Muscle layer of duodenum (tissue), 2 donors: ENCODE measurements at regions not wholly inside any gene's neighbourhood (a gene's known extent, or its start where the extent isn't known, plus 50 kb on each side); places are given as distances from the start of the nearest gene placed in this dataset.

Experiments used
- H3K27ac ChIP-seq: one replicate; pipeline ENCODE4 v1.7.0; 2013; ENCODE audit warnings: mild to moderate bottlenecking, low read length
- H3K27me3 ChIP-seq: one replicate; pipeline ENCODE4 v1.7.0; 2013; ENCODE audit warnings: low read depth, mild to moderate bottlenecking, control low read depth, low read length
- H3K36me3 ChIP-seq, 2 donors: one replicate each; pipeline ENCODE4 v1.7.0; 2013; ENCODE audit warnings: low read length in 2 of 2, control low read depth in 1 of 2, mild to moderate bottlenecking in 1 of 2; ENCODE audit not compliant: insufficient read depth in 2 of 2, control insufficient read depth in 1 of 2
- H3K4me1 ChIP-seq, 2 donors: one replicate each; pipeline ENCODE4 v1.7.0; 2013; ENCODE audit warnings: low read length in 2 of 2, mild to moderate bottlenecking in 2 of 2, control low read depth in 1 of 2, moderate library complexity in 1 of 2; ENCODE audit not compliant: insufficient read depth in 2 of 2, control insufficient read depth in 1 of 2
- H3K4me3 ChIP-seq, 2 donors: one replicate each; pipeline ENCODE4 v1.7.0; 2013; ENCODE audit warnings: low read length in 2 of 2, low read depth in 1 of 2, mild to moderate bottlenecking in 1 of 2
- H3K9me3 ChIP-seq, 2 donors: one replicate each; pipeline ENCODE4 v1.7.0; 2013; ENCODE audit warnings: low read length in 2 of 2, control low read depth in 1 of 2, mild to moderate bottlenecking in 1 of 2; ENCODE audit not compliant: control insufficient read depth in 1 of 2
- donor health status: healthy.

DNA sequence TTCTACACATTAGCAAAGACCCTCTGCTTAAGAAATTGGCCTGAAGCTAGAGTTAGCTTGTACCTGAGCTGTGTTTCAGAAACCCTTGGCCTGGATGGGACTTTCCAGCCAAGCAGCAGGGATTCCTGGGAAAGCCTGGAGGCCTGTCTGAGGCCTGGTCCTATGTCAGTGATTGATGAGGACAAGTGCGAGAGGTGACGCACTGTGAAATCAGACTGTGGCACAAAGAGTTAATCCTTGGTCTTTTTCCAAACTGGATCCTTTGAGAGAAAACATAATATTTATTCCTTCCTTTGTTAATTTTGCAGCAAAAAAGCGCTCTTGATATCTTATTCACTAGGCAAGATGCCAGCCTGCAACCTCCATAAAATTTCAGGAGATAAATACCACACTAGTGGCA is 225.0 kb upstream of the ATP11B start:
- no peak overlapping the region for H3K4me3 ChIP-seq
- no peaks in the 10 kb centered on the region for H3K27me3 ChIP-seq
- peaks cover 0 to 7% of the 10 kb centered on the region in 2 donors for H3K4me1 ChIP-seq
- H3K9me3 ChIP-seq = no peaks in the 10 kb centered on the region
- H3K27ac ChIP-seq = no peak overlapping the region
- H3K36me3 ChIP-seq = no peaks in the 10 kb centered on the region

DNA sequence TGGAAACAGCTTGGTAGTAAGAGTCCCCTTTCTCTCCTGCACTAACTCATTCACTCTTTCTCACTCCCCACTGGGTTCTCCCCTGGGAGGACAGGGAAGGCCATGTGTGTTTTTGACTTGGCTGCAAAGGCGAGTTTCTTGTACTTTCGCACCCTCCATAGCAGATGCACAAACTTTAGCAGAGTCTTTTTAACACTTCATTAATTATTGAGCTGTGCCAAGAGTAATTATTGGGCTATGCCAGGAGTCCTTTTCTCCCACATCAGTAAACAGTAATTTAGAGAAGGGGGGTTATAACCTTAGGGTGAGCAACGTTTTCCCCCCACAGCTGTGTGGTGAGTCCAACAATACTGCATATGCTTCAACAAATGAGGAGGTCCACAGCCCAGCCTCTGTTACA is 224.4 kb upstream of the ATP11B start:
- no peaks in the 10 kb centered on the region for H3K9me3 ChIP-seq
- H3K4me1 ChIP-seq = peaks cover 0 to 7% of the 10 kb centered on the region in 2 donors
- no peaks in the 10 kb centered on the region for H3K27me3 ChIP-seq
- H3K36me3 ChIP-seq = no peaks in the 10 kb centered on the region
- H3K4me3 ChIP-seq = no peak overlapping the region
- no peak overlapping the region for H3K27ac ChIP-seq

DNA sequence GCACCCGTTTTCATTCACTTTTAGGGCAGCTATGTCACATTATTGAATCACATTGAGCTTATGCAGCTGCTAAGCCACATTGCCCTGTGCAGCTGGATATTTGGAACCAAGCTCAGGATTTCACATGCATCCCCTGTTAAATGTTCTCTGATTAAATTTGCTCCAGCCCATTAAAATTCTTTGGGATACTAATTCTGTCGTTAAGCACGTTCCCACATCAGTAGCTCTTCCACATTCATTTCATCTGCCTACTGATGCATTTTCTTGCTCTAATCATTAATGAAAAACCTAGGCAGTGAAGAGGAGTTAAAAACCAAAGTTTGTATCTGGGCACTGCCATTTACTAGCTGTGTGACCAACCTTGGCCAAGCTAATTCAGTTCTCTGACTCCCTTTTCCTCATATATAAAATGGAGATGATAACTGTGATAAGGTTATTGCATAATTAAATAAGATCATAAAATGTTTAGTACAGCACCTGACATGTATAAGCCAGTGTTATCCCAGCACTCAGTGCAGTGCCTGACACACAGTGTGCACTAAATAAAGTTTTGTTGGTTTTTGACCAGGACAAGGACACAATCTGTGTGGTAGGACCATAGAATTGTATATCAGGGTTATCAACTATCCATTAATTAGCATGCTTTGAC is 222.2 kb upstream of the ATP11B start:
- no peak overlapping the region for H3K27ac ChIP-seq
- H3K27me3 ChIP-seq = no peaks in the 10 kb centered on the region
- H3K36me3 ChIP-seq = no peaks in the 10 kb centered on the region
- H3K9me3 ChIP-seq = no peaks in the 10 kb centered on the region
- H3K4me1 ChIP-seq = peaks cover 0 to 7% of the 10 kb centered on the region in 2 donors
- no peak overlapping the region for H3K4me3 ChIP-seq

DNA sequence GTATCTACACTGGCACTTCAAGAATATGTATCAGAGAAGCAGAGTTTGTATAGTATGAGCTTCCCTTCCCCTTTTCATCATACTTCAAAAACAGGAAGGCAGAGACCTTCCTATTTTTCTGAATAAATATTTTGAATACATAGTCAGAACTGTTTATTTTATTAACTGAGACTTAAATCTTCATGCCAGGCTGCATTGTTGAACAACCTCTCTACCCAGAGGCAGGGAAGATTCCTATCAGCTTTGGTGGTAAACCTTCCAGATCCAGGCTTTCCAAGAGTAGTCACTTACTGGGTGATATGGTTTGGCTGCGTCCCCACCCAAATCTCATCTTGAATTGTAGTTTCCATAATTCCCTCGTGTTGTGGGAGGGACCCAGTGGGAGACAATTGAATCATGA is 217.4 kb upstream of the ATP11B start:
- no peak overlapping the region for H3K27ac ChIP-seq
- H3K36me3 ChIP-seq = no peaks in the 10 kb centered on the region
- H3K4me3 ChIP-seq = no peak overlapping the region
- no peaks in the 10 kb centered on the region for H3K4me1 ChIP-seq
- H3K27me3 ChIP-seq = no peaks in the 10 kb centered on the region
- H3K9me3 ChIP-seq = no peaks in the 10 kb centered on the region

DNA sequence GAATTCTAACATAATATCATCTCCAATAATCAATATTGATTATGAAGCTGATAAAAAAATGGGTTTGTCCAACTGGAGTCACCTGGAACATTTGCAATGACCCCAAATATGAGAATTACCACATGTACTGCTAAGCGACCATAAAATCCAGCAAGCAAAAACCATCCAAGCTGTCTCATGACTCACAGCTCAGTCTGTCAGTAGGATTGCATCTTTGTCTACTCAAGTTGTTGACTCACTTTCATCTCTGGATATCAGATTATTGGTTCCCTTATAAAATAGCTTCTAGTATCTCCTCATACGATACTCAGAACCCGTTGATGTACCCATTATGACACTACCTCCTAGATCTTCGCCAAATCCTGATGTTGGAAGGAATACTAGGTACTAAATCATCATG is 209.8 kb upstream of the ATP11B start:
- Histone ChIP-seq H3K27ac (no peak overlapping the region), H3K4me1 (no peaks in the 10 kb centered on the region), H3K9me3 (no peaks in the 10 kb centered on the region)

DNA sequence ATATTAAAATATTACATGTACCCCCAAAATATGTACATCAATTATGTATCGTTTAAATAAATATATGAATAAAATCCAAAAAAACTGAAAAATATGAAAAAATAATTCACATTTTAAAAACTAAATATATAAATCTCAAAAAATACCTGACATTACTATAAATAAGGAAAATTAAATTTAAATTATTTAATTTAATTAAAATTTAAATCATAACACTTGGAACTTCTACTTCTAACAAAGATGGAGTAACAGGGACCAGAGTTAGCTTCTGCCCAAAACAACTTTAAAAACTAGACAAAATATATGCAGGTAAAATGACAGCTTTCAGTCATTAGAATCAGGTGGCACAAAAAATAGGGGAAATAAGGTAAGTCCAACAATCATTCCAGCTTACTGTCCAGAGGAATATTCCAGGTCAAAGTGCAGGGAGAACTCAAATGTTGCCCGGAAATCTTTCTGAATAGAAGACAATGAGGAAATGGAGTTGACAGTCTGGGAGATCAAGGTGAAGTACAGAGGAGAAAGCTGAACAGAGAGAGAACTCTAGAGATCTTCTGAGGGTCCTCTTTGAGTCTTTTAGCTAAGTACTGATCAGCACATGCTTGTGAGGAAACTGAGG is 207.7 kb upstream of the ATP11B start:
- H3K4me1 ChIP-seq = no peaks in the 10 kb centered on the region
- H3K27ac ChIP-seq = no peak overlapping the region
- H3K9me3 ChIP-seq = no peaks in the 10 kb centered on the region
- no peaks in the 10 kb centered on the region for H3K36me3 ChIP-seq
- no peaks in the 10 kb centered on the region for H3K27me3 ChIP-seq
- H3K4me3 ChIP-seq = no peak overlapping the region

More for the DNA sequence above, 209.8 kb upstream of the ATP11B start:
- H3K36me3 ChIP-seq = no peaks in the 10 kb centered on the region
- H3K4me3 ChIP-seq = no peak overlapping the region
- H3K27me3 ChIP-seq = no peaks in the 10 kb centered on the region

DNA sequence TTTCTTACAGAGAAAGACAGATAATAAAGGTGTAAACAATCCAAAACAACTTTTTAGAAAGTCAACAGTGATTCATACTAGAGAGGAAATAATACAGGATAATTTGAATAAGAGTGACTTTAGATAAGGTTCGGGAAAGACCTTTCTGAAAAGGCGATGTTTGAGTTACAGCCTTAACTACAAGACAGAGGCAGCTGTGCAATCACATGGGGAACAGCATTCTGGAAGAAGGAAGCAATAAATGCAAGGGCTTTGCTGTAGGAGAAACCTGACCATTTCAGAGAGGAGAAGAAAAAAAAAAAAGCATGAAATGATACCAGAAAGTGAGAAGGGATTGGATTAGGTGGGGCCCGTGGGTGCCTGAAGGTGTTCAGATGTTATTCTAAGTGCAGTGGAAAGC is 200.6 kb upstream of the ATP11B start:
- Histone ChIP-seq H3K4me3 (no peak overlapping the region), H3K9me3 (no peaks in the 10 kb centered on the region), H3K27ac (no peak overlapping the region), H3K27me3 (no peaks in the 10 kb centered on the region), H3K4me1 (no peaks in the 10 kb centered on the region), H3K36me3 (no peaks in the 10 kb centered on the region)

DNA sequence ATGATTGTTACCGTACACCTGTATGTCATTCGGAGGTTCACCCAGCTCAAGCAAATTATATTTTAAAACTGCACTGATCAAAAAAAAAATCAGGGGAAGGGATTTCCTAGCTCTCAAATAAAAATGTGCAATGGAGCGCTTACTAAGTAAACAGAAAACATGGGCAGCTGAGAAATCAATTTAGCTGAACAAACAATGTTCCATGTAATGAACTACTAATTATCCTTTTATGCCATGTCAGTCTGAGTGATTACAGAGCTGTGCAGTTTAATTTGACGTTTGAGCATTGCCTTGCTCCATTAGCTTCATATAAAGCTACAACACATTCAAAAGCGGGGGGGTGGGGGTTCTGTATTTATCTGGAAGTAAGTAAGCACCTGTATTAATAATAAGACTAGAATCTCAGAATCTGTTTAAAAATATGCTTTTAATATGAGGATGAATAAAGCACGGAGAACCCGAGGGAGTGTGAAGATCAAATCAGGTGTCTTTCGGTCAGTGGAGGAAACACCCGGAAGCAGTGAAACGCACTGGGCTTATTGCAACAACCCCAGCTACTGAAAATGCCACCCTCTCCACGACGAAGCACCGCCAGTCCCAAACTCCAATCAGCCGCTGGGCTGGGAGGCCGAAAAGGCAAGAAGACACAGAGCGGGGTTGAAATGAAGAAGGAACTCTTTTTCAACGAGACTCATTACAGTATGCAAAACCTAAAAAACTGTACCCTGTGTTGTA is 196.5 kb upstream of the ATP11B start:
- H3K36me3 ChIP-seq = no peaks in the 10 kb centered on the region
- no peaks in the 10 kb centered on the region for H3K27me3 ChIP-seq
- no peaks in the 10 kb centered on the region for H3K4me1 ChIP-seq
- no peaks in the 10 kb centered on the region for H3K9me3 ChIP-seq
- no peak overlapping the region for H3K27ac ChIP-seq
- H3K4me3 ChIP-seq = no peak overlapping the region

DNA sequence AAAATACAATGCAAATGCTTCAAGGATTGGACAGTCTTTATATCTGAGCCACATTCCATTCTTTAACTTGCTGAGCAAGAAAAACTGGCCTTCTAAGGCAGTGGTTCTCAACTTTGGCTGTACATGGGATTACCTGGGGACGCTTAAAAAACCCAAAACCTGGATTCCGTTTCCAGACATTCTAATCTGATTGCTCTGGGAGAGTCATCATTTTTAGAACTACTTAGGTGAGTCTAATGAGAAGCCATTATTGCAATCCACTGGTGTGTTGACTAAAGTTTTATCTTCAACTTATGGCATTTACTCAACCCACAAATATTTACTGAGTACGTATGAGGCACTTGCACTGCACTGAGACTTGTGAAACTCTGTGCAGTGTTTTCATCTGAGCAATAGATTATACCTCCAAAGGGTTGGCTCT is 195.7 kb upstream of the ATP11B start:
- no peak overlapping the region for H3K27ac ChIP-seq
- no peak overlapping the region for H3K4me3 ChIP-seq
- H3K4me1 ChIP-seq = no peaks in the 10 kb centered on the region
- no peaks in the 10 kb centered on the region for H3K36me3 ChIP-seq
- H3K27me3 ChIP-seq = no peaks in the 10 kb centered on the region
- no peaks in the 10 kb centered on the region for H3K9me3 ChIP-seq

DNA sequence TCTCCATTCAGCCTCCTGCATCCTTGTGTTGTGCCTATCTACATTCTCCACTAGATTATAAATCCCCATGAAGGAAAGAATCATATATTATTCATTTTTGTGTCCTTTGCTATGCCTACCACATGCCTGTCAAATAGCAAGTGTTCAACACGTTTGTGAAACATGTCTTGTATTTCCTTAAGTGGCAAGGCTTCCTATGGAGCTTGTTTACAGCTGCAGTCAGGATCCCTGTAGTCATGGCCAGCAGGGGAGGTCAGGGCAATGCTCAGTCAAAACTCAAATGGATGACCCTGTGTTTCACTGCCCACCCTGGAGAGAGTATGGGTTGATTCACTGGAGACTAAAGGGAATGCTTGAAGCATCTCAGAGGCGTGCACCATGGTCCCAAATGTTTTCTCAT is 191.7 kb upstream of the ATP11B start:
- no peak overlapping the region for H3K4me3 ChIP-seq
- H3K4me1 ChIP-seq = no peaks in the 10 kb centered on the region
- no peaks in the 10 kb centered on the region for H3K27me3 ChIP-seq
- H3K36me3 ChIP-seq = no peaks in the 10 kb centered on the region
- H3K27ac ChIP-seq = no peak overlapping the region
- no peaks in the 10 kb centered on the region for H3K9me3 ChIP-seq

DNA sequence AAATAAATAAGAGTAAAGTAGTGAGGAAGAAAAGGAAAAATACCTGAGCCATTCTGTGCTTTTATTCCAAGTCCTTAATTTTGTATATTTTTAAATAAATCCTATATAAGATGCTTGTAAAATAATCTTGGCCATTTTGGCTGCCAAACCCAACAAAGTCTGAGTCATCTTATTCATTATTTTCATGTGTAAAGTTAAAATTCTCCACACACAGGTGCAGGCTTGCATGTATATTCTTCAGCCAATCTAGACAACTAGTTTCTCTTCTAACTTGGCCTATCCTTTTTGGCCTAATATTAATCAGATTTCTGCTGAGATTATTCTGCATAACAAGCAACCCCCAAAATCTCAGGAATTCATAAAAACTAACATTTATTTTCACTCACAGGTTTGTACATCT is 189.8 kb upstream of the ATP11B start:
- no peak overlapping the region for H3K27ac ChIP-seq
- no peaks in the 10 kb centered on the region for H3K4me1 ChIP-seq
- no peak overlapping the region for H3K4me3 ChIP-seq
- no peaks in the 10 kb centered on the region for H3K36me3 ChIP-seq
- no peaks in the 10 kb centered on the region for H3K27me3 ChIP-seq
- no peaks in the 10 kb centered on the region for H3K9me3 ChIP-seq
